ENCODE measurements at regions not wholly inside any gene's neighbourhood (a gene's known extent, or its start where the extent isn't known, plus 50 kb on each side); places are given as distances from the start of the nearest gene placed in this dataset.

DNA sequence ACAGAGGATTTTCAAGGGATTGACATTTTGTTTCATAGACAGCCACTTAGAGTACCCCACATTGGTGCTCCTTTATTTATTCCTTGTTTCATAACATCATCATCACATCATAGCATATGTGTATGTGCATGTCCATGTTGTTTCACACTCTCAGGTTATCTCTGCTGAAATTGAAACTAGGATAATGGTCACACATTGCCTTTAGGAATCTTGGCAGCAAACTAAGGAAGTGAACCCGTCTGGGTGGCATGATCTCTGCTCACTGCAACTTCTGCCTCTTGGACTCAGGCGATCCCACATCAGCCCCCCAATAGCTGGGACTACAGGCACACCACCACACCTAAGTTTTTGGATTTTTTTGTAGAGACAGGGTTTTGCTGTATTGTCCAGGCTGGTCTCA, 234.2 kb upstream of the ANKRD50 start (continued):
- TF ChIP-seq, protein P1, sequence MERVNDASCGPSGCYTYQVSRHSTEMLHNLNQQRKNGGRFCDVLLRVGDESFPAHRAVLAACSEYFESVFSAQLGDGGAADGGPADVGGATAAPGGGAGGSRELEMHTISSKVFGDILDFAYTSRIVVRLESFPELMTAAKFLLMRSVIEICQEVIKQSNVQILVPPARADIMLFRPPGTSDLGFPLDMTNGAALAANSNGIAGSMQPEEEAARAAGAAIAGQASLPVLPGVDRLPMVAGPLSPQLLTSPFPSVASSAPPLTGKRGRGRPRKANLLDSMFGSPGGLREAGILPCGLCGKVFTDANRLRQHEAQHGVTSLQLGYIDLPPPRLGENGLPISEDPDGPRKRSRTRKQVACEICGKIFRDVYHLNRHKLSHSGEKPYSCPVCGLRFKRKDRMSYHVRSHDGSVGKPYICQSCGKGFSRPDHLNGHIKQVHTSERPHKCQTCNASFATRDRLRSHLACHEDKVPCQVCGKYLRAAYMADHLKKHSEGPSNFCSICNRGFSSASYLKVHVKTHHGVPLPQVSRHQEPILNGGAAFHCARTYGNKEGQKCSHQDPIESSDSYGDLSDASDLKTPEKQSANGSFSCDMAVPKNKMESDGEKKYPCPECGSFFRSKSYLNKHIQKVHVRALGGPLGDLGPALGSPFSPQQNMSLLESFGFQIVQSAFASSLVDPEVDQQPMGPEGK (CRISPR knock-in tag; IDR thresholded peaks at IDR 0.05; ENCODE audit: borderline replicate concordance): no peak

DNA sequence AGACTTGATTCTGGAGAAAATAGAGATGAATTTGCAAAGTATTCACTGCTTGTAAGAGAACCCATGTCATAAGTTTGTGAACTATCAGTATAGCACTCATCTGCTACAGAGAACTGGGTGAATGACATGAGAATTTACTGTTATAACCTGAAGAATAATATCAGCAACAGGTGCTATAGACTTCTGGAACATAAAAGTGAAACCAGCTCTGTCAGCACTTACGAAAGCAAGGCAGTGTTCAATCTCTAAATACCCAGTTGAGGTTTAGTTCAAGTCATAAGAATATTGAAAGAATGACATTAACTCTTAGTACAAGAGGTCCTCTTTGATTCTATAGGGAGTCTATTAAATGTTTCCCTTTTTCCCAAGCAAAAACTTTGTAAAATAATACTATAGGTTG, 232.9 kb upstream of the ANKRD50 start:
- H3K27ac ChIP-seq (ENCODE audit: extremely low read depth, low read depth, low read length): no peak overlapping the region
- intact Hi-C loops (cut with micrococcal nuclease): no loop called here
- TF ChIP-seq ZNF668 (CRISPR knock-in tag; IDR thresholded peaks at IDR 0.05): no peak
- TF ChIP-seq, protein P2, sequence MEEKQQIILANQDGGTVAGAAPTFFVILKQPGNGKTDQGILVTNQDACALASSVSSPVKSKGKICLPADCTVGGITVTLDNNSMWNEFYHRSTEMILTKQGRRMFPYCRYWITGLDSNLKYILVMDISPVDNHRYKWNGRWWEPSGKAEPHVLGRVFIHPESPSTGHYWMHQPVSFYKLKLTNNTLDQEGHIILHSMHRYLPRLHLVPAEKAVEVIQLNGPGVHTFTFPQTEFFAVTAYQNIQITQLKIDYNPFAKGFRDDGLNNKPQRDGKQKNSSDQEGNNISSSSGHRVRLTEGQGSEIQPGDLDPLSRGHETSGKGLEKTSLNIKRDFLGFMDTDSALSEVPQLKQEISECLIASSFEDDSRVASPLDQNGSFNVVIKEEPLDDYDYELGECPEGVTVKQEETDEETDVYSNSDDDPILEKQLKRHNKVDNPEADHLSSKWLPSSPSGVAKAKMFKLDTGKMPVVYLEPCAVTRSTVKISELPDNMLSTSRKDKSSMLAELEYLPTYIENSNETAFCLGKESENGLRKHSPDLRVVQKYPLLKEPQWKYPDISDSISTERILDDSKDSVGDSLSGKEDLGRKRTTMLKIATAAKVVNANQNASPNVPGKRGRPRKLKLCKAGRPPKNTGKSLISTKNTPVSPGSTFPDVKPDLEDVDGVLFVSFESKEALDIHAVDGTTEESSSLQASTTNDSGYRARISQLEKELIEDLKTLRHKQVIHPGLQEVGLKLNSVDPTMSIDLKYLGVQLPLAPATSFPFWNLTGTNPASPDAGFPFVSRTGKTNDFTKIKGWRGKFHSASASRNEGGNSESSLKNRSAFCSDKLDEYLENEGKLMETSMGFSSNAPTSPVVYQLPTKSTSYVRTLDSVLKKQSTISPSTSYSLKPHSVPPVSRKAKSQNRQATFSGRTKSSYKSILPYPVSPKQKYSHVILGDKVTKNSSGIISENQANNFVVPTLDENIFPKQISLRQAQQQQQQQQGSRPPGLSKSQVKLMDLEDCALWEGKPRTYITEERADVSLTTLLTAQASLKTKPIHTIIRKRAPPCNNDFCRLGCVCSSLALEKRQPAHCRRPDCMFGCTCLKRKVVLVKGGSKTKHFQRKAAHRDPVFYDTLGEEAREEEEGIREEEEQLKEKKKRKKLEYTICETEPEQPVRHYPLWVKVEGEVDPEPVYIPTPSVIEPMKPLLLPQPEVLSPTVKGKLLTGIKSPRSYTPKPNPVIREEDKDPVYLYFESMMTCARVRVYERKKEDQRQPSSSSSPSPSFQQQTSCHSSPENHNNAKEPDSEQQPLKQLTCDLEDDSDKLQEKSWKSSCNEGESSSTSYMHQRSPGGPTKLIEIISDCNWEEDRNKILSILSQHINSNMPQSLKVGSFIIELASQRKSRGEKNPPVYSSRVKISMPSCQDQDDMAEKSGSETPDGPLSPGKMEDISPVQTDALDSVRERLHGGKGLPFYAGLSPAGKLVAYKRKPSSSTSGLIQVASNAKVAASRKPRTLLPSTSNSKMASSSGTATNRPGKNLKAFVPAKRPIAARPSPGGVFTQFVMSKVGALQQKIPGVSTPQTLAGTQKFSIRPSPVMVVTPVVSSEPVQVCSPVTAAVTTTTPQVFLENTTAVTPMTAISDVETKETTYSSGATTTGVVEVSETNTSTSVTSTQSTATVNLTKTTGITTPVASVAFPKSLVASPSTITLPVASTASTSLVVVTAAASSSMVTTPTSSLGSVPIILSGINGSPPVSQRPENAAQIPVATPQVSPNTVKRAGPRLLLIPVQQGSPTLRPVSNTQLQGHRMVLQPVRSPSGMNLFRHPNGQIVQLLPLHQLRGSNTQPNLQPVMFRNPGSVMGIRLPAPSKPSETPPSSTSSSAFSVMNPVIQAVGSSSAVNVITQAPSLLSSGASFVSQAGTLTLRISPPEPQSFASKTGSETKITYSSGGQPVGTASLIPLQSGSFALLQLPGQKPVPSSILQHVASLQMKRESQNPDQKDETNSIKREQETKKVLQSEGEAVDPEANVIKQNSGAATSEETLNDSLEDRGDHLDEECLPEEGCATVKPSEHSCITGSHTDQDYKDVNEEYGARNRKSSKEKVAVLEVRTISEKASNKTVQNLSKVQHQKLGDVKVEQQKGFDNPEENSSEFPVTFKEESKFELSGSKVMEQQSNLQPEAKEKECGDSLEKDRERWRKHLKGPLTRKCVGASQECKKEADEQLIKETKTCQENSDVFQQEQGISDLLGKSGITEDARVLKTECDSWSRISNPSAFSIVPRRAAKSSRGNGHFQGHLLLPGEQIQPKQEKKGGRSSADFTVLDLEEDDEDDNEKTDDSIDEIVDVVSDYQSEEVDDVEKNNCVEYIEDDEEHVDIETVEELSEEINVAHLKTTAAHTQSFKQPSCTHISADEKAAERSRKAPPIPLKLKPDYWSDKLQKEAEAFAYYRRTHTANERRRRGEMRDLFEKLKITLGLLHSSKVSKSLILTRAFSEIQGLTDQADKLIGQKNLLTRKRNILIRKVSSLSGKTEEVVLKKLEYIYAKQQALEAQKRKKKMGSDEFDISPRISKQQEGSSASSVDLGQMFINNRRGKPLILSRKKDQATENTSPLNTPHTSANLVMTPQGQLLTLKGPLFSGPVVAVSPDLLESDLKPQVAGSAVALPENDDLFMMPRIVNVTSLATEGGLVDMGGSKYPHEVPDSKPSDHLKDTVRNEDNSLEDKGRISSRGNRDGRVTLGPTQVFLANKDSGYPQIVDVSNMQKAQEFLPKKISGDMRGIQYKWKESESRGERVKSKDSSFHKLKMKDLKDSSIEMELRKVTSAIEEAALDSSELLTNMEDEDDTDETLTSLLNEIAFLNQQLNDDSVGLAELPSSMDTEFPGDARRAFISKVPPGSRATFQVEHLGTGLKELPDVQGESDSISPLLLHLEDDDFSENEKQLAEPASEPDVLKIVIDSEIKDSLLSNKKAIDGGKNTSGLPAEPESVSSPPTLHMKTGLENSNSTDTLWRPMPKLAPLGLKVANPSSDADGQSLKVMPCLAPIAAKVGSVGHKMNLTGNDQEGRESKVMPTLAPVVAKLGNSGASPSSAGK (IDR thresholded peaks at IDR 0.05): no peak
- TF ChIP-seq, protein P3, sequence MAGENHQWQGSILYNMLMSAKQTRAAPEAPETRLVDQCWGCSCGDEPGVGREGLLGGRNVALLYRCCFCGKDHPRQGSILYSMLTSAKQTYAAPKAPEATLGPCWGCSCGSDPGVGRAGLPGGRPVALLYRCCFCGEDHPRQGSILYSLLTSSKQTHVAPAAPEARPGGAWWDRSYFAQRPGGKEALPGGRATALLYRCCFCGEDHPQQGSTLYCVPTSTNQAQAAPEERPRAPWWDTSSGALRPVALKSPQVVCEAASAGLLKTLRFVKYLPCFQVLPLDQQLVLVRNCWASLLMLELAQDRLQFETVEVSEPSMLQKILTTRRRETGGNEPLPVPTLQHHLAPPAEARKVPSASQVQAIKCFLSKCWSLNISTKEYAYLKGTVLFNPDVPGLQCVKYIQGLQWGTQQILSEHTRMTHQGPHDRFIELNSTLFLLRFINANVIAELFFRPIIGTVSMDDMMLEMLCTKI (IDR thresholded peaks at IDR 0.05; ENCODE audit: partially characterized antibody): no peak

More for the DNA sequence above, 232.9 kb upstream of the ANKRD50 start:
- Histone ChIP-seq H3K27me3 (ENCODE audit: control insufficient read depth in 2 of 2, insufficient read depth in 2 of 2, low read length in 2 of 2) (no peaks in the 10 kb centered on the region), H3K4me3 (no peak overlapping the region), H3K9me1 (ENCODE audit: control insufficient read depth, insufficient read depth, low read length) (no peaks in the 10 kb centered on the region), H3K9ac (ENCODE audit: insufficient read depth in 1 of 2, low read depth in 2 of 2, low read length in 2 of 2) (no peak overlapping the region), H3K79me2 (ENCODE audit: control insufficient read depth, insufficient read depth, low read length) (no peaks in the 10 kb centered on the region), H3K36me3 (ENCODE audit: control insufficient read depth, insufficient read depth, low read length) (no peaks in the 10 kb centered on the region), H2AFZ (ENCODE audit: low read depth, low read length) (no peak overlapping the region), H4K20me1 (replicated peaks; ENCODE audit: control insufficient read depth, insufficient read depth, low read length) (no peaks in the 10 kb centered on the region), H3K4me2 (ENCODE audit: insufficient read depth, low read length) (no peak overlapping the region), H3K9me3 (replicated peaks; ENCODE audit: control insufficient read depth, insufficient read depth, low read depth, low read length) (no peaks in the 10 kb centered on the region), H3K4me1 (replicated peaks in 1 of 2; ENCODE audit: control insufficient read depth in 2 of 2, insufficient read depth in 2 of 2, low read length in 2 of 2) (no peaks in the 10 kb centered on the region)
- BruUV-seq (replicated peaks): no TSS peak
- ATAC-seq (no peak), FAIRE-seq (no peak), DNase-seq (ENCODE audit: extremely low read depth in 1 of 4, low spot score in 3 of 4) (no peak)
- POLR2A ChIA-PET: no interaction called here
- in situ Hi-C loops (cut with MboI): no loop called here
- 0% methylated on average over 1 of the region's 1 CpG for WGBS (ENCODE audit: insufficient coverage, low coverage, missing lambda C conversion rate)
- CTCF ChIA-PET (ENCODE audit: low intra/inter-chr PET ratio): no interaction called here
